Endothelial cell of umbilical vein (primary cell): ENCODE measurements at regions not wholly inside any gene's neighbourhood (a gene's known extent, or its start where the extent isn't known, plus 50 kb on each side); places are given as distances from the start of the nearest gene placed in this dataset.

ENCODE experiments used
- BruUV-seq: library from RNA; stranded (reverse); fragments of 400-500 nt; replicated peaks from 2 replicates; lab custom pipeline; 2021; lab: Mats Ljungman, UMichigan
- CTCF ChIA-PET: fragments of 300-600, 350-600 bp; sonication (Branson Sonifier 250); formaldehyde crosslinking; loops from one replicate; lab custom pipeline; 2021; ENCODE audit warnings: antibody characterized with exemption, inconsistent platforms; lab: Charles Lee
- POLR2A ChIA-PET: fragments of 300-600, 350-600 bp; sonication (Branson Sonifier 250); formaldehyde crosslinking; loops from one replicate; lab custom pipeline; 2021; ENCODE audit warnings: antibody characterized with exemption, inconsistent platforms; lab: Charles Lee
- DNase-seq: peaks from one replicate; pipeline ENCODE4 v3.0.0-alpha.2; 2011; ENCODE audit warnings: low read depth, low spot score
- FAIRE-seq: peaks from 2 replicates; lab custom pipeline; 2011; peaks lifted over from hg19 to GRCh38; lab: Jason Lieb, UNC
- H2AFZ ChIP-seq: 2 replicates; pipeline ENCODE4 v1.6.0; 2012; ENCODE audit warnings: low read depth, low read length, control low read depth, inconsistent platforms
- H3K27ac ChIP-seq: 2 replicates; pipeline ENCODE4 v1.5.1; 2011; ENCODE audit warnings: low read depth, mild to moderate bottlenecking, control low read depth, low read length, moderate library complexity; ENCODE audit not compliant: insufficient read depth
- H3K27me3 ChIP-seq, 2 experiments: 2 replicates each; pipeline versions ENCODE4 v1.6.0 to v1.6.1; 2011; ENCODE audit warnings: low read length in 2 of 2, mixed read lengths in 1 of 2; ENCODE audit not compliant: control insufficient read depth in 2 of 2, insufficient read depth in 2 of 2
- H3K36me3 ChIP-seq, 2 experiments: 2 replicates in 1 of 2; 3 replicates in 1 of 2; pipeline ENCODE4 v1.5.1; 2011; ENCODE audit warnings: low read length in 2 of 2, mild to moderate bottlenecking in 1 of 2, moderate library complexity in 1 of 2; ENCODE audit not compliant: control insufficient read depth in 2 of 2, insufficient read depth in 2 of 2; ENCODE audit errors: extremely low read depth in 1 of 2
- H3K4me1 ChIP-seq: 3 replicates; pipeline ENCODE4 v1.5.1; 2011; ENCODE audit warnings: mild to moderate bottlenecking, low read length; ENCODE audit not compliant: control insufficient read depth, insufficient read depth; ENCODE audit errors: extremely low read depth
- H3K4me2 ChIP-seq: 2 replicates; pipeline ENCODE4 v1.6.1; 2011; ENCODE audit warnings: low read length, control low read depth, mixed read lengths; ENCODE audit not compliant: insufficient read depth
- H3K4me3 ChIP-seq, 3 experiments: fragments of 200-600 bp in 1 of 3; sonication (generic), shearing (Covaris generic) in 1 of 3; replicated peaks in 1 of 3; 2 replicates each; pipeline ENCODE4 v1.5.1; 2011 to 2016; ENCODE audit warnings: control low read depth in 3 of 3, low read length in 3 of 3, mild to moderate bottlenecking in 2 of 3, inconsistent platforms in 1 of 3, low read depth in 1 of 3, moderate library complexity in 1 of 3; ENCODE audit not compliant: insufficient read depth in 1 of 3
- H3K79me2 ChIP-seq: 2 replicates; pipeline ENCODE4 v1.6.0; 2012; ENCODE audit warnings: low read length, inconsistent platforms; ENCODE audit not compliant: control insufficient read depth, insufficient read depth
- H3K9ac ChIP-seq: replicated peaks from 2 replicates; pipeline ENCODE3; 2011; ENCODE audit warnings: low read length, control low read depth; ENCODE audit not compliant: insufficient read depth; ENCODE audit errors: extremely low read depth
- H3K9me1 ChIP-seq: replicated peaks from 3 replicates; pipeline ENCODE4 v1.6.0; 2011; ENCODE audit warnings: mild to moderate bottlenecking, low read length; ENCODE audit not compliant: control insufficient read depth, insufficient read depth; ENCODE audit errors: extremely low read depth
- H3K9me3 ChIP-seq: replicated peaks from 2 replicates; pipeline ENCODE4 v1.5.1; 2012; ENCODE audit warnings: low read length, inconsistent platforms; ENCODE audit not compliant: control insufficient read depth, insufficient read depth
- H4K20me1 ChIP-seq: replicated peaks from 2 replicates; pipeline ENCODE3; 2011; ENCODE audit warnings: mild to moderate bottlenecking, low read length; ENCODE audit not compliant: control insufficient read depth, insufficient read depth; ENCODE audit errors: extremely low read depth
- CTCF ChIP-seq, 2 donors: IDR thresholded peaks; 1 replicate in 1 of 2; 2 replicates in 1 of 2; pipeline ENCODE4 v1.5.1; 2011; ENCODE audit warnings: low read length in 2 of 2, mild to moderate bottlenecking in 2 of 2, moderate library complexity in 2 of 2, control low read depth in 1 of 2, inconsistent platforms in 1 of 2, low read depth in 1 of 2; ENCODE audit not compliant: insufficient read depth in 1 of 2; ENCODE audit errors: extremely low read depth in 1 of 2
- EZH2 ChIP-seq: IDR thresholded peaks from 2 replicates; pipeline ENCODE4 v1.6.1; 2012; ENCODE audit warnings: borderline replicate concordance, low read depth, mild to moderate bottlenecking, moderate library complexity, low read length, inconsistent platforms; ENCODE audit not compliant: severe bottlenecking
- FOS ChIP-seq: IDR thresholded peaks from 2 replicates; pipeline ENCODE4 v1.6.1; 2011; ENCODE audit warnings: mild to moderate bottlenecking, low read length, moderate library complexity, borderline replicate concordance; ENCODE audit not compliant: insufficient read depth
- GATA2 ChIP-seq: IDR thresholded peaks from 2 replicates; pipeline ENCODE4 v1.7.0; 2011; ENCODE audit warnings: low read depth, mild to moderate bottlenecking, moderate library complexity, mixed read lengths, low read length; ENCODE audit not compliant: insufficient read length, insufficient read depth
- JUN ChIP-seq: IDR thresholded peaks from 2 replicates; pipeline ENCODE4 v1.6.1; 2011; ENCODE audit warnings: borderline replicate concordance, low read depth; ENCODE audit not compliant: insufficient read length, insufficient read depth
- MYC ChIP-seq: IDR thresholded peaks from one replicate; pipeline ENCODE4 v1.6.1; 2011; ENCODE audit warnings: mild to moderate bottlenecking, low read depth, low read length
- POLR2A ChIP-seq: IDR thresholded peaks from 2 replicates; pipeline ENCODE4 v1.6.1; 2012; ENCODE audit warnings: low read depth, mild to moderate bottlenecking, control low read depth, low read length
- POLR2AphosphoS5 ChIP-seq: IDR thresholded peaks from 2 replicates; pipeline ENCODE4 v1.6.1; 2012; ENCODE audit warnings: low read depth, mild to moderate bottlenecking, control low read depth, low read length, moderate library complexity; ENCODE audit not compliant: insufficient read depth
- dilution Hi-C: fragments of 300-500 bp; cut with MboI; formaldehyde crosslinking; loops from one replicate; pipeline ENCODE4 v1.15.0; 2019; ENCODE audit warnings: low sequenced_read_pairs; ENCODE audit not compliant: extremely low pct_ligation_motif_present
- intact Hi-C: fragments of 100-400 bp; cut with micrococcal nuclease; formaldehyde crosslinking; loops from one replicate; pipeline ENCODE4 v1.10.0; 2022
- TF ChIP-seq, protein P1 (sequence below): IDR thresholded peaks from 2 replicates; pipeline ENCODE4 v1.6.1; 2011; ENCODE audit not compliant: insufficient read depth, insufficient read length

GRCh38 chr2:220697011-220697410, 875.1 kb downstream of the EPHA4 start:
- no peak overlapping the region for H3K9ac ChIP-seq
- CTCF ChIA-PET = no interaction called here
- no peak overlapping the region for H3K27ac ChIP-seq
- H3K4me1 ChIP-seq = no peaks in the 10 kb centered on the region
- H3K27me3 ChIP-seq = no peaks in the 10 kb centered on the region
- POLR2A ChIA-PET = no interaction called here
- no peaks in the 10 kb centered on the region for H4K20me1 ChIP-seq
- no peaks in the 10 kb centered on the region for H3K9me1 ChIP-seq
- dilution Hi-C loops = no loop called here
- no peak overlapping the region for H3K4me3 ChIP-seq
- no peaks in the 10 kb centered on the region for H3K79me2 ChIP-seq
- TF ChIP-seq CTCF (IDR thresholded peaks at IDR 0.05; ENCODE audit: extremely low read depth in 1 of 2, insufficient read depth in 1 of 2, low read depth in 1 of 2, low read length in 2 of 2) = no peak
- no peak for TF ChIP-seq POLR2A
- TF ChIP-seq EZH2 = no peak
- TF ChIP-seq FOS = no peak
- no peak for TF ChIP-seq POLR2AphosphoS5
- TF ChIP-seq GATA2 = no peak
- TF ChIP-seq JUN = no peak
- intact Hi-C loops = no loop called here
- no peak overlapping the region for H2AFZ ChIP-seq
- H3K4me2 ChIP-seq = no peak overlapping the region
- no peaks in the 10 kb centered on the region for H3K36me3 ChIP-seq
- no peak for DNase-seq
- FAIRE-seq = no peak
- BruUV-seq = no TSS peak
- H3K9me3 ChIP-seq = no peaks in the 10 kb centered on the region

DNA sequence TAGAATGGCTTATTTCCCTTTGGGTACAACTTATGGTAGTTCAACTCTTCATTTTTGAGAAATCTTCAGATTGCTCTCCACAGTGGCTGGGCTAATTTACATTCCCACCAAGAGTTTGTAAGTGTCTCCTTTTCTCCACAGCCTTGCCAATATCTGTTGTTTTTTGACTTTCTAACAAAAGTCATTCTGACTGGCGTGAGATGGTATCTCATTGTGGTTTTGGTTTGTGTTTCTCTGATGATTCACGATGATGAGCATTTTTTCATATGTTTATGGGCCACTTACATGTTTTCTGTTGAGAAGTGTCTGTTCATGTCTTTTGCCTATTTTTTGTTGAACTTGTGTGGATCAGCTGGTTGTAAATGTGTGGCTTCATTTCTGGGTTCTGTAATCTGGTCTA, 871.0 kb downstream of the EPHA4 start:
- H3K4me1 ChIP-seq = no peaks in the 10 kb centered on the region
- TF ChIP-seq POLR2A (no peak), EZH2 (no peak), JUN (no peak), GATA2 (no peak), FOS (no peak), POLR2AphosphoS5 (no peak), CTCF (IDR thresholded peaks at IDR 0.05; ENCODE audit: extremely low read depth in 1 of 2, insufficient read depth in 1 of 2, low read depth in 1 of 2, low read length in 2 of 2) (no peak), MYC (no peak)
- TF ChIP-seq, protein P1, sequence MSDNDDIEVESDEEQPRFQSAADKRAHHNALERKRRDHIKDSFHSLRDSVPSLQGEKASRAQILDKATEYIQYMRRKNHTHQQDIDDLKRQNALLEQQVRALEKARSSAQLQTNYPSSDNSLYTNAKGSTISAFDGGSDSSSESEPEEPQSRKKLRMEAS = no peak
- ChIA-PET POLR2A (no interaction called here), CTCF (no interaction called here)
- no peaks in the 10 kb centered on the region for H3K9me1 ChIP-seq
- no peaks in the 10 kb centered on the region for H4K20me1 ChIP-seq
- H3K4me3 ChIP-seq = no peak overlapping the region
- no peaks in the 10 kb centered on the region for H3K36me3 ChIP-seq
- no peaks in the 10 kb centered on the region for H3K27me3 ChIP-seq
- no peak overlapping the region for H3K27ac ChIP-seq
- dilution Hi-C loops (no loop called here), intact Hi-C loops (no loop called here)
- H3K9me3 ChIP-seq = no peaks in the 10 kb centered on the region
- no peak overlapping the region for H3K4me2 ChIP-seq
- no TSS peak for BruUV-seq
- no peaks in the 10 kb centered on the region for H3K79me2 ChIP-seq
- H3K9ac ChIP-seq = no peak overlapping the region
- DNase-seq (no peak), FAIRE-seq (no peak)
- no peak overlapping the region for H2AFZ ChIP-seq
